Stimulated activated CD8-positive, alpha-beta memory T cell treated with anti-CD3 and anti-CD28 coated beads, Interleukin-7, amount 100 ng/mL, for 24 hours (primary cell): ENCODE measurements at regions not wholly inside any gene's neighbourhood (a gene's known extent, or its start where the extent isn't known, plus 50 kb on each side); places are given as distances from the start of the nearest gene placed in this dataset.

Experiments used
- DNase-seq: peaks from one replicate; pipeline ENCODE4 v3.0.0-alpha.2; 2020; ENCODE audit warnings: low read depth

DNA sequence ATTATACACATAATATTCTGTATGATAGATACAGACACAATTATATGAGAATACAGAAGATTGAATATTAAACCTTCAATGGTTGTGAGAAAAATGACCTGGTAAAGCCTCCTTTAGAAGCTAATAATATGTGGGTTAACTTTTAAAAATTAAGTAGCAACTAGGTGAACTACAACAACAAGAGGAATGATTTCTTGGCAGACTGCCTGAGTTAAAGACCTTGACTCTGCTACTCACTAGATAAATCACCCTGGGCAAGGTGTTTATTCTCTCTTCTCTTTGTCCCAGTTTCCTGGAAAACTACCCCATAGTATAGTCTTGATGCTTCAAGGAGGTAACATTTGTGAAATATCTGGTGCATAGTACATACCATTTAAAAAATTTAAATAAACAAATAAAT lies 519.6 kb upstream of the TENM4 start:
- DNase-seq = no peak

DNA sequence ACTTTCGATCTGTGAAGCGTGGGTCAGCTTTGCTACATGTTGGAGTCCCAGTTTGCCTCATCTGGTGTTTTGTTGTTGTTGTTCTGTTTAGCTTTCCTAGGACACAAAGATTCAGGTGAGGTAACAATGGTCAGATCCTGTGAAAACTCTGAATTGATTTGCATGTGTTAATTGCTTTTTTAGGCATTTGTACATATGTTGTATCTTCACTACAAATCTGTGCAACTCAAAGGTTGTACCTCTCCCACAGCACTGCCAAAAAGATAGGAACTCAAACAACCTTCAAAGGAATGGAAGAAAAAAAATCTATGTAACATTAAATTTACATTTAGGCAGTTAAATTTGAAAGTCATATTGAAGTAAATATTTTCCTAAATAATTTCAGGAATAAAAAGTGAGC lies 518.5 kb upstream of the TENM4 start:
- DNase-seq = no peak

DNA sequence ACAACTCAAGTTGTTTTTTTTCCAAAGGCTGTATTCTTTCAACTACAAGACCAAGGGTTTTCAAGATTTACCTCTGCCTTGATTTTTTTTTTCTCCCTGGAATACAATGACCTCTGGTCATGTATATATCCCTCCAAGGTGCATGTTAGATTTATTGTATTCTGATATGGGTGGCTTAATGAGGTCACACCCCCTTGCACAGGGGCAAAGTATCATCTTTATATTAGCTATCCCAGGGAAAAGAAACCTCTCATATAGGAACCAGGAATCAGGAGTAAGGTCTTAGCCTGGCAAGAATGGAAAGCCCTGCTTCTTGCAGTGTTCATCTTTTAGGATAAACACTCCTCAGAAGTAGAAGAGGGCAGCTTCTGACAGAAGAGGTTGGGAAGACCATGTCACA lies 516.9 kb upstream of the TENM4 start:
- DNase-seq = no peak

DNA sequence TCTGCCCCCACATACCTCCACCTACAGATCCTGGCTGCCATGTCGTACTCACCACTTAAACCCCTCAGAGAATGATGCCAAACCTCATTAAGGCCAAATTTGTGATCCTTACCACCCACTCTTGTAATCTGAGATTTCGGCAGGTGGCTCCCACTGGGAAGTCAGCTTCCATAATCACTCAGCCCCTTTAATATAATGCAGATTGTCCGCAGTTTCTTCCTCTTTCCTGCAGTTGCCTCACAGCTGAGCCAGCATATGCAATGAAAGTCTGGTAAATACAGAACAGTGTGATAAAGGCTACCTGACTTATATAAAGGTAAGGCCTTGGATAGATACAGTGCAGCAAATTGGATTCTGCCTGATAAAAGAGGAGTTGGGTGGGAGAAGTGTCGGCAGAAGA lies 515.2 kb upstream of the TENM4 start:
- DNase-seq = no peak

DNA sequence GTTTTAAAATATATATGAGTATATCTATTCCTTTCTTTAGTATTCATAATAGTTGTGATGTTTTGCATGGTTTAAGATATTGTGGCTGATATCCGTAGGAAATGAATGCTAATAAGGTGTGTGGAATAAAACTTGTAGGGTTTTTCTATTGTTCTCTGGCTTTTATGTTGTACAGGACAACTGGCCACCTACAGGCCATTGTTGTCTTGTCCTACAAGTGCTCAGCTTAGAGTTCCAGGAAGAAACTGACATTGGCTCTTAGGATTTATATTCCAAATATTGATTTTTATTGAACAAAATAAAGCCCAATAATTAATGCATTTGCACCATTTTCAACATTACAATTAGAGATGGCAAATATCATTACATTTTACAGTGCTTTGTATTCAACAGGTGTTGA lies 512.8 kb upstream of the TENM4 start:
- no peak for DNase-seq

DNA sequence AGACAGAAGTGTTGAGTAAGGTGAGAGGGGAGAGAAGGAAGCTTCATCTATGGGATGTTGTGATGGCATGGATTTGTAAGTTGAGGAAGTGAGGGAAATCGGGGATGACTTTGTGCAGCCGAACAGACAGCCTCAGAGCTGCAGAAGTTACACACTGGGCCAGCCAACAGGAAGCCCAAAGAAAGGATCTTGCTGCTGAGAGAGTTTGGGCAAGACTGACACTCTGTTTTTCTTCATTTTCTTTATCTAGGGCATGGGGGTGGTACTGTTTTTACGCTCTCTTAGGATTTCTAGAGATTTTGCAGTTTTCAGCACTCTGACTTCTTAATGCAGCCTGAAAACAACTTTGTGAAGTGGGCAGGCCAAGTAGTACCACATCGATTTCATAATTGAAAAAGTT lies 509.9 kb upstream of the TENM4 start:
- DNase-seq = no peak

DNA sequence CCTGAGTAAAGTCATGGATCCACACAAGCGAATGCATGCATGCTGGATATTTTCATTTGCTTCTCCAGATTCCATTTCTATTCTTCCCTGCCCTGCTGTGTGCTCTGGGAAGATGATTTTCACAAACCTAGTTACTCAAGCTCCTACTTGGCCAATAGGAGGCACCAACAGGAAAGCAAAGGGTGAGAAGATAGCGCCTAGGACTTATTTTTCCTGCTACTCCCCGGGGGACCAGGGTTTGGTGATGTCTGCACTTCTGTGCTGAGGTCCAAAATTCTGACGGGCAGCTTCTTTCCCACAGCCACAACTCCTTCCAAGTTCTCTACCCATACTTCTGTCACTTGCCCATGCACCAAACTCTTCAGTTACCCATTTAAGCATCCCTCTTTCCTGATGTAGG lies 509.3 kb upstream of the TENM4 start:
- DNase-seq = no peak

DNA sequence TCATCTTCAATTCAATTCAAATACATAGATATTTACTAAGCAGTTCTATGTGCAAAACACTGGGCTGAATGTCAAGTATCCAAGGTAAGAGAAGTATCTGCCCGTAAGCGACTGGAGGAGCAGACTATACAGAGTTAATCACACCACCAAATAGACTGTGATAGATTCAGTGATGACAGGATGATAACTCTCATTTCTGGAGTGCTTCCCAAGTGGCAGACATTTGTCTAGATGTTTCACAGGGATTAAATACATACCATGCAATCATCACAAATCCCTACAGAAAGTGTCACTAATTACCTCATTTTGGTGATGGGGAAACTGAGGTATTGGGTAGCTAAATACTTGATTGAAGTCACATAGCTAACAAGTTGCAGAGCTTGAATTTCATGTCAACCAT lies 508.7 kb upstream of the TENM4 start:
- DNase-seq = no peak

DNA sequence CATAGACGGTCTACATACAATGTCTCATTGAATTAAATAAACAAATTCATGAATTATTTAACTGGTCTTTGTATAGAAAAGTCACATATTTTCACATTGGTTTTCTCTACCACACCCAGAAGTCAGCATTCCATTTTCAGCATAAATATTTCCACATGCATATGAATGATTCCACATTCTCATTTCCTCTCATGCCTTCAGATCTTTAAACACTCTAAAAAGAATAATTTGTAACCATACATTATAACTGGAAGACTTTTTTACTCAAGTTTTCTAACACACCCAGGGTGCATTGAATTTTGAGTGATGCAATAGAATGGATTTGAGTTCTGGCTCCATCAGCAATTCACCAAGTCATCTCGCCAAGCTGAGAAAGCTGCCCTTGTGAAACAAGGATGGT lies 501.8 kb upstream of the TENM4 start:
- no peak for DNase-seq

DNA sequence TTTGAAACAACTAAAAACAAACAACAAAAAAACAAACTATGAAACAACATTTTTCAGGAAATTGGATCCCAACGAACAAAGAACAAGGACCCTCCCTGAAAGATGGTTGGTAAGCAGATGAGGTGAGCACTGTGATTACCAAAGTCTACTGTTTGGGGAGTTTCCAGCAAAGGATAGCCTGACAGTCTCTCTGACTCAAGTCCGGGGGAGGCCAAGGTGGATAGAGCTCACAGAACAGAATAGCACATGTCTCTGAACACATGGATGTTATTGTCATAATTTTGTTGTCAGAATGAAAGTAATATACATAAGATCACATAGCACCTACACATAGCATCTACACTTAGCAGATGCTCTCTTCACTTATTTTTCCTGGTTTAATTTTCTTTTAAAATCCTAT lies 501.3 kb upstream of the TENM4 start:
- no peak for DNase-seq

DNA sequence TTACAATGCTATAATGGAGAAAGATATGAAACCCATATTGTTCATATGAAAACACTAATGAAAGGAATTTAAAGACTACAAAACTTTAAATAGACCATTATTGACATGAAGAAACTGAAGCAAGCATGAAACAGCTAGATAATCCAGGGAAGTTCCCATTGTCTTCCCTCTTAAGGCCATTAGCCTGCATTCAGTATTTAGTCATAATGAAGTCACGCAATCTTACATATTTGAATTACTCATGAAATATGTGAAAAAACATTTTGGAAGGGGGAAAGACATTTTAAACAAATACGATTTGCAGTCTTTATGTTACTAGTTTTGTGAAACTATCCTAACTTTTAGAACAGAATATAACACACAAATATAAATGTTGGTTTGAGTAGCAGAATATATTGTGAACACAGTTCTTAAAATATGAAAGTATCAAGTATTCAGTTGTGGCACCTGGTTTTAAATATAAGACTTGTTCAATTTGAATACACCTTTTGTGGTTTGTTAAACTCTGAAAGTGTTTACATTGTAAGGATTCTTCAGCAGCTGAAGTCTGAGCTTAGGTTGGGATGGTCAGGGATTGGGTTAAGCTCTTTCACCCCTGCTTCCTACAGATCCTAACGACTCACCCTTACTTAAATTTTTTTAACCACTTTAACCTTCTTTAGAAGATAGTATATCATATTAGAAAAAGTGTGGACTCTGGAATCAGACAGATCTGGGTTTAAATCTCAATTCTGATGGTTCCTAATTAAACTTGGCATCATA lies 500.3 kb upstream of the TENM4 start:
- DNase-seq = no peak

DNA sequence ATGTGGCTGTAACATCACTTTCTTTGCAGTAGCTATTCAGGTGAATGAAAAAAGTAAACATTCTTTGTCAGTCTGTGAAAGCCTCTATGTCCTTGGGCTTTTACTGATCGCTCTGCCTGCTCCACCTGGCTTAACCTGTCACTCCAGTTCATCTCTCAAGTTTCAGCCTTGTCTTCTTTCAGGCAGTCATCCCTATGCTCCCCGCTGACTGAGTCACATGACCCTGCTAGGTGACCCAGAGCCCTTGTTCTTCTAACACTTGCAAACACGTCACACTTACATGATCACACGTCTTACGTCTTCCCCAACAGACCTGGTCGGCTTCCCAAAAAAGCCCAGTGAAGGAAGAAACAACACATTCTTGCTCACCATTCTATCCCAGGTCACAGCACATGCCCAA lies 499.3 kb upstream of the TENM4 start:
- DNase-seq = no peak

DNA sequence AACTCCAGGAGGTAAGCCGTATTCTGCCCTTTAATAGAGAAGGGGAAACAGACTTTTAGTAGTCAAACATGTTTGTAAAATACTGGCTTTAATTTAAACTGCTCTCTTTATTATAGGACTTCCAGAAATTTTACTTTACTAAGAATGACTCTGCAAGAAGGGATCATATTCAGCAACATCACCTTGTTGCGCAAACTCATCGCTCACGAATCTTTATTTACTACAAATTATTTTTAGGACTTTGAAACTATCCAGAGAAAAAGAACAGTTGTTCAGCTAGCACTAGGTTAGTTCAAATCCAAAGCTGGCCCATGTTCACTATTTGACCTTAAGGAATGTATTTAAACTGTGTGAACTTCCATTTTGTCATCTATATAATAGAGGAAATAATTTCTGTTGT lies 498.3 kb upstream of the TENM4 start:
- no peak for DNase-seq

DNA sequence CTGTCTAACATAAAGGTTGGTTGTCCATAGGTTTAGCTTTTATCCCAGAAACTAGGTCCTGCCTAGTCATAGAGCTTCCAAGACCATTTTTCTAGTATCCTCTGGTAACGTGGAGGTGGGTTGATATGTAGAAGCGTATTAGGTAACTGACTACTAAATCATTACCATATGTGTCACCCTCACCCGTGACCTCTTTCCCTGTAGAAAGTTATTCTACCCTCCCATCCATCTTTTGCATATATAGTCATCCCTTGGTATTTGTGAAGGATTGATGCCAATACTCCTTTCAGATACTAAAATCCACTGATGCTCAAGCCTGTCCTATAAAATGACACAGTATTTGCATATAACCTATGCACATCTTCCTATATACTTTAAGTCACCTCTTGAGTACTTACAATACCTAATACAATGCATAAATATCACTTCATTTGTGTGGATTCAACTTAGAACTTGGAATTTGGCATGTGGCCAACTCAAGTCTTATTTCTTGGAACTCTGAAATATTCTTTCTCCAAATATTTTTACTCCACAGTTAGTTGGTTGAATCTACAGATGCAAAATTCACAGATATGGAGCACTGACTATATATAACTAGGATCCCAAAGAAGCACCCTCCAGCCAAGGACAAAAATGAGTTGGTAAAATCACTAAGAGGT lies 497.0 kb upstream of the TENM4 start:
- DNase-seq = no peak

DNA sequence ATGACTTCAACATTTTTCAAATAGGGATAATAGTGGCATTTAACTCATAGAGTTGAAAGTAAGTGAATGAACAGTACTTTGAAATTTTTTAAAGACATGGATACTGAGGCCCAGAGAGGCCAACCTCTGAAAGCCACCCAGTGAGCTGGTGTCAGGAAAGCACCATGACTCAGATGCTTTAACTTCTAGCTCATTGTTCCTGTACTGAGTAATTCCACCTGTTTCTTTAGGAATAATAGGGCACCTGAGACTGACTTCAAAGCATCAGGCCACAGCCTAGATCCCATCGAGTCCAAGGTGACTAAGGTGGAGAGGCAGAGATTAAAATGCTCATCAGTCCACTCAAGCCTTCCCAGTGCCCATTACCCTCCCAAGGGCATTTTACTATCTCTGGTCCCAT lies 491.8 kb upstream of the TENM4 start:
- DNase-seq = no peak

DNA sequence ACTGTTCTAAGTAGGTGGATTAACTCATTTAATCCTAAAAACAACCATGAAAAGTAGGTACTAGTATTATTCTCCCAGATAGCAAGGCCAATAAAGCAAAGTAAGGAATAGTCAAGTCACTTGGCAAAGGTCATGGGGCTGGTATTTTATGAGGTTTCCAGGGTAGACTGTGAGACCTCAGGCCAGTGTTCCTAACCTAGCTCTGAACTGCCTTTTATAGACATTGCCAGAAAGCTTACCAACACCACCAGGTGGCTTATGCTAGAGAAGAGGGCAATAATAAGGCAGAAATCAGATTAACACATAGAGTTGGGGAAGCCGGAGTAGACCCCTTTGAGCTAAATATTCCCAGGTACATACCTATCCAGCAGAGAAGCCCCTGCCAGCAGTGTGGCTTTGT lies 490.9 kb upstream of the TENM4 start:
- no peak for DNase-seq

DNA sequence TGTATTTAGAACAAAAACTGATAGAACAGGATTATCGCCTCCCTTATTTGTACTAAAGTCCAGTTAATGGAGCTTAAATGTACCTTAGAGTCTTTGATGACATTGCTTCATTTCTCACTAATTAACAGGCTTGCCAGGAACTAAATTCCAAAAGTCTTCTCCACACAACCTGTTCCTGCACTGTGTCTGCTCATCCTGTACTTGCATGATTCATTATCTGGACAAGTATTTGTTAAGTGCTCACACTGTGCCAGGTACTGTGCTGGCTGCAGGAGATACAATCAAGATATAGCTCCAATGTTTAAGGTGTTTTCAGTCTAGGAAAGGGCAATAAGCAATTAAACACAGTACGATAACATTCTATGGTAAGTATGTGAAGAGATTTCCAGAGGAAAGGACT lies 485.9 kb upstream of the TENM4 start:
- DNase-seq = no peak

DNA sequence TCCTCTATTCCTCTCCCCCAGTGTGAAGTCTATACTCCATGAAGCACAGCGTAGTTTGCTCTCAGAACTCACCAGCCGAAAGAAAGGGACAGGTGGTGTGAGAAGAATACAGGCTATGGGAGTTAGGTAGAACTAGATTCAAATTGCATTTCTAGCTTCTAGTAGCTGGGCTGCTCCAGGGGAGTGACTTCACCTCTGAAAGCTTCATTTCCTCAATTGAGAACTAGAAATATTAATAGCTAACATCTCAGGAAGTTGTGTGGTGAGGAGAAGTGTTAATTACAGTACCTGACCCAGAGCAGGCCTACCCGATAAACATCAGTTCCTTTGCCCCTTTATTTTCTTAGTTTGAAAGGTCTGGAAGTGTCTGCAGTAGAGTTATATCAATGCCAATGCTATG lies 484.7 kb upstream of the TENM4 start:
- DNase-seq = no peak

DNA sequence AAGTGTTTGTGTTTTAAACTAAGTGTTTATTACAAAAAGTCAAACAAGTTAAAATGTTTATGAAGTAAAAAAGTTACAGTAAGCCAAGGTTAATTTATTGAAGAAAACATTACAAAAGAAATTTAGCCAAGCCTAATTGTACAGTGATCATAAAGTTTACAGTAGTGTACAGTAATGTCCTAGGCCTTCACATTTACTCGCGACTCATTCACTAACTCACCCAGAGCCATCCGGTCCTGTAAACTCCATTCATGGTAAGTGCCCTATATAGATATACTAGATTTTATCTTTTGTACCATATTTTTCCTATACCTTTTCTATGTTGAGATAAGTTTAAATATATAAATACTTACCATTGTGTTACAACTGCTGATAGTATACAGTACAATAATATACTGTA lies 481.8 kb upstream of the TENM4 start:
- DNase-seq = no peak

DNA sequence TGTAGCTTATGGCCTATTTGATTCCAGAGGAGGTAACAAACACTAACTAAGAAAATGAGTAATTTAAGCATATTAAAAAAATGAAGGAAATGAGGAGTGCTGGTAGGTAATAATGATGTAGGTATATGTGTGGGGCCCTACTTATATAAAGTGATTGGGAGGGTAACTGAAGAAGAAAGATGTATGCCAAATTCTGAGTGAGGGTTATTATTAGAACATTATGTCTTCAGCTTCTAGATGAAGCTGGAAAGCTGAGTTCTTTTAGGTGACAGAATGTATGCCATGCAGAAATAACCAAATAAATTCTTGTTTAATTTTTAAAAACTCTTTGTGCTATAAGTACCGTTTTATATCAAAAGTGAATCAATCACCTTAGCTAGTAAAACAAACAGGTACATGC lies 479.6 kb upstream of the TENM4 start:
- no peak for DNase-seq

DNA sequence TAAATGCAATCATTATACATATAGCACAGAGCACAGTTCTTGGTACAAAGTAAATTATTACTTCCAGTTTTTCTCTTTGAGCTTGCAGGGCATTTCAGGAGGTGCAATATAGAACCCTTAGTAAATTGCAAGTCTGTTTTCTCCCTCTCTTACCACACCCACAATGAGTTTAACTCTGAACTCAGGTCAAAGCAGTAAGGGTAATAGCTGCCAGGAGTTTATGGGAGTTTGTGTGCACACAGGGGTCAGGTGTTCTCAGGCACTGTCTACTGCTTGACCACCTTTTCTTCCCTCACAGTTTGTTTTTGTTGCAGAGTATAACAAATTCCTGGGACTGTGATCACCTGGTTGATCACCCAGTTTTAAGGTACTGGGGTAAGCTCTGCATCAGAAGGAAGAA lies 478.5 kb upstream of the TENM4 start:
- no peak for DNase-seq

DNA sequence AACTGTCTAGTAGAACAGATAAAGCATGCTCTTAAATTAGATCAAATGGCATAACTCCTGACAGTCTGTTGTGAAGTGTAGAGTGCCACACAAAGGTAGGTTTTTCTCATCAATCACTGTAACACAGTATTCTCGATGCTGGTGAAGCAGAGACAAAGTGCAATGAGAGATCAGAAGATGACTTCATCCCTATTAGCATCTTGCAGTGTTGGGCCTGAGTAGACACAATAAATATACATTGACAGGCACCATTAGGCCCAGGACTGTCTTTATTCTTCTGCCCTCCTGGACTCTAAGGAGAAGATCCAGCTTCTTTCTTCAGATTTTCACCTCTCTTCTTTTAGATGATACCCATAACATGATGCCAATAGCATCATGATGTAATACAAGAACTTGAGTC lies 478.0 kb upstream of the TENM4 start:
- DNase-seq = no peak

DNA sequence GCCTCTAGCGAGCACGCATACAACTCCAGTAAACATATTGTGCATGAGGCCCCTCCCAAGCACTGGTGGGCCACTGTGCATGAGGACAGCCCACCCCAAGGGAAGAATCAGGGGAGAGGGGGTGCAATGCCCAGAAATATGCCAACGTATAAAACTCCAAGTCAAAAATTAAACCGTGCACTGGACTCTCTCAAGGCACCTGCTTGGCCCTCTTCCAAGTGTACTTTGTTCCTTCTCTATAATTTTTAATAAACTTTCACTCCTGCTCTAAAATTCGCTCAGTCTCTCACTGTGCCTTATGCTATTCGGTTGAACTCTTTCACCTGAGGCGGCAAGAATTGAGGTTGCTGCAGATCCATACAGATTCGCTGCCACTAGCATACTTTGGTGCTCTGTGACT lies 465.3 kb upstream of the TENM4 start:
- no peak for DNase-seq

DNA sequence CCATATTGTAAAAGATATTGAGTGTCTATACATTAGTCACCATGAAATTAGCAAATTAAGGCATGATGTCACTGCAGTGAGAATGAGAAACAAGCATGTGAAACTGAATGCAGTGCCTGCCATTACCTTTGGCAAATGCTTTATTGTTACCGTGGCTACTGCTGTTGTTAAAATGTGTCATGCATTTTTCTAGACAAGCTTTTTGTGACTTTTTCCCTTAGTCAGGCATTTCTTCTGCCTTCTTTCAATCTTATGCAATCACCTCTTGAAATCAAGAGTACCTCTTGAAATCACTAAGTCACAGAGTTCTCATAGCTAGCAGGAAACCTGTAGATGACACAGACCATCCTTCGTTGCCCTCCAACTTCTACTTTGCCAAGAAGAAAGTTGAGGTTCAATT lies 461.7 kb upstream of the TENM4 start:
- DNase-seq = no peak
